NCI-H446 (cell line): ENCODE measurements at regions not wholly inside any gene's neighbourhood (a gene's known extent, or its start where the extent isn't known, plus 50 kb on each side); places are given as distances from the start of the nearest gene placed in this dataset.

Source experiments
- DNase-seq, 2 experiments: peaks; one replicate each; lab custom pipeline; 2025; lab: John Stamatoyannopoulos, UW

DNA sequence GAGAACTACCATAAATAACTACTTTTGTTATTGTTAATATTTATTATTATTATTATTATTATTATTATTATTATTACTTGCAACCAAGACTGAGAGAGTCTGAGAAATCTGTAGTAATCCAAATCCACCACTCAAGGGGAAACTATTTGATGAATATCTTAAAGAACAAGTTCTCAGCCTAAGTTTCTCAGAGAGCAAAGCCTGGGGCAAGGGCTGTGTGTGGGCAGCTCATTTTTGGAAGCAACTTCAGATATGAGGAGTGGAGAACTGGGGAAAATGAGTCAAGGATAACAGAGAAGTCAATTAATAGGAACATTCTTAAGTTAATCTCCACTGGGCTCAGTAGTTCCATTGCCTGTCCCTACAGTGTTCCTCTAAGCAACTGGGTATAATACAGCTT lies 57.1 kb upstream of the KCNJ16 start:
- DNase-seq = no peak

DNA sequence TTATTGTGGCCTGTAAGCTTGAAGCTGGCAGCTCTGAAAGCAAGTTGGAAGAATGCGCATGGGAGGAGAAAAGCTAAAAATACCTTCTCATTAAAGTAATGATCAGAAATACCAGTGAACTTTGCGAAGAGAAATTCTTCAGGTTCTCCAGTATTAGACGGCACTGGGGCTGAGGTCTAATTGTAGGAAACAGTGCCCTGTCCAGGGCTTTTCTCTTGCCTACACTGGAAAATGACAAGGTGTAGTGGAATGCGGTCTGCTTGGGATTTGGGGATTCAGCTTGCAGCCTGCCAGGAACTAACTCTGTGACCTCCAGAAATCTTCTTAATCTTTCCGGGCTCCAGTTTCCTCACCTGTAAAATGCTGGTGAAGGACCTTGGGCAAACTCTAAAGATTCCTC lies 53.3 kb upstream of the KCNJ16 start:
- DNase-seq = no peak

DNA sequence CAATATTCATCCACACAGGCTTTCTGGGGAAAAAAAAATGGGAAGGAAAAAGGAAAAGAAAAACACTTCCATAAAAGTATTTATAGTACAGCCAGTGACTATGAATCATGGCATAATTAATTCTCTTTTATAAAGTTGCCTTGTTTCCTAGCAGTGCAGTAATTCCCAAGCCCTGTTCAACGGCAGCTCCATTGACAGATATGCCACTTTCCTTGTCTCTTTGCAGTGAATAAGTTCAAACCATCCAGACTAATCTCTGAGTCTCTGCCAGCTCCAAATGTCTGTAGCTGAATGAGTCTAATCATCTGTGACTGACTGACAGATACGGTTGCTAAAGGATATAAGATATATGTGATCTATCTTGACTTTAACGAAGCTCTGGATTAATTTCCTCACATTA lies 52.9 kb upstream of the KCNJ16 start:
- DNase-seq = peak in 1 of 2 experiments; percentile 50

DNA sequence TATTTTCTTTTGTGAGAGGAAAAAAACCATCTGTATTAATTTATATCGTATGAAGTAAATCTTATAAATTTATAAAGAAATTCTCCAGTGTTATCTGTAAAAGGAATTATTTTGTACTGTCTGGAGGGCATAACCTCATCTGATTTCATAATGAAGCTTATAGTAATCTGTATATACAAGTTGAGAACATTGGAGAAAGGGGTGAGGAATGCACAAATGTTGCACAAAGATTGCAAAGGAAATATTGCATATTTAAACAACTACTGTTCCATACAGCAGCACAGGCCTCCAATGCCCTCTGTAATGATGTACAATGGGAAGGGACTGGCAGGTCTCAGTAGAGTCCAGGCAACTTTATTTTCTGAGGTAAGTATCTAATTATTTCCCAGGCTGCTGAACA lies 50.8 kb upstream of the KCNJ16 start:
- DNase-seq = no peak
